ENCODE measurements at regions not wholly inside any gene's neighbourhood (a gene's known extent, or its start where the extent isn't known, plus 50 kb on each side); places are given as distances from the start of the nearest gene placed in this dataset.

GRCh38 chrX:989959-990510 lies 222.4 kb downstream of the CRLF2 start (continued):
- 0 out of 2 replicates have a peak, but pooled peaks have one; percentile 3 for TF ChIP-seq JUND (IDR thresholded peaks at IDR 0.05; ENCODE audit: borderline replicate concordance, low read depth, low read length)
- peak; percentile 59; the same call in 2 of the 3 replicates for TF ChIP-seq JUND (tag; IDR thresholded peaks at IDR 0.05; ENCODE audit: borderline replicate concordance, low read depth, low read length)
- peak; percentile 80 for TF ChIP-seq ZNF444 (CRISPR knock-in tag; IDR thresholded peaks at IDR 0.05)
- no peak for TF ChIP-seq RAD51 (IDR thresholded peaks at IDR 0.05; ENCODE audit: borderline replicate concordance, low read depth)
- peak in 1 of 2 experiments; percentile 79; a peak in 2 of 4 replicates for TF ChIP-seq KDM1A (IDR thresholded peaks at IDR 0.05)
- TF ChIP-seq POU5F1 (IDR thresholded peaks at IDR 0.05; ENCODE audit: borderline replicate concordance, low read depth, low read length, partially characterized antibody): no peak
- peak; percentile 55 for TF ChIP-seq TAF1 (IDR thresholded peaks at IDR 0.05; ENCODE audit: control insufficient read depth, extremely low read depth, insufficient read depth, low read length, severe bottlenecking)
- TF ChIP-seq ESRRA (IDR thresholded peaks at IDR 0.05; ENCODE audit: borderline replicate concordance, low read depth): 0 out of 2 replicates have a peak, but pooled peaks have one; percentile 37
- TF ChIP-seq, protein P1, sequence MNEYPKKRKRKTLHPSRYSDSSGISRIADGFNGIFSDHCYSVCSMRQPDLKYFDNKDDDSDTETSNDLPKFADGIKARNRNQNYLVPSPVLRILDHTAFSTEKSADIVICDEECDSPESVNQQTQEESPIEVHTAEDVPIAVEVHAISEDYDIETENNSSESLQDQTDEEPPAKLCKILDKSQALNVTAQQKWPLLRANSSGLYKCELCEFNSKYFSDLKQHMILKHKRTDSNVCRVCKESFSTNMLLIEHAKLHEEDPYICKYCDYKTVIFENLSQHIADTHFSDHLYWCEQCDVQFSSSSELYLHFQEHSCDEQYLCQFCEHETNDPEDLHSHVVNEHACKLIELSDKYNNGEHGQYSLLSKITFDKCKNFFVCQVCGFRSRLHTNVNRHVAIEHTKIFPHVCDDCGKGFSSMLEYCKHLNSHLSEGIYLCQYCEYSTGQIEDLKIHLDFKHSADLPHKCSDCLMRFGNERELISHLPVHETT (CRISPR knock-in tag; conservative IDR thresholded peaks at IDR 0.05 in 1 of 2, IDR thresholded peaks at IDR 0.05 in 1 of 2): peak in 1 of 2 experiments; percentile 87; a peak in 2 of 4 replicates
- TF ChIP-seq PHF8 (IDR thresholded peaks at IDR 0.05; ENCODE audit: borderline replicate concordance, low read length): peak; percentile 22; the same call in 1 of the 2 replicates
- no peak for TF ChIP-seq RUNX1 (IDR thresholded peaks at IDR 0.05; ENCODE audit: low read depth)
- TF ChIP-seq CTBP1 (IDR thresholded peaks at IDR 0.05; ENCODE audit: borderline replicate concordance): peak; percentile 22; the same call in 1 of the 2 replicates
- TF ChIP-seq ZNF740 (CRISPR knock-in tag; IDR thresholded peaks at IDR 0.05): no peak
- no peak for TF ChIP-seq ZNF740 (tag; IDR thresholded peaks at IDR 0.05)
- peak; percentile 74; the same call in 1 of the 2 replicates for TF ChIP-seq ZNF589 (CRISPR knock-in tag; IDR thresholded peaks at IDR 0.05; ENCODE audit: low read depth)
- no peak for TF ChIP-seq CCNT2 (IDR thresholded peaks at IDR 0.05; ENCODE audit: borderline replicate concordance, extremely low read depth, insufficient read length, low read depth, low read length)
- TF ChIP-seq EP400 (IDR thresholded peaks at IDR 0.05): peak; percentile 80
- peak; percentile 87 for TF ChIP-seq ELF1 (tag; IDR thresholded peaks at IDR 0.05)
- no peak for TF ChIP-seq TCF15 (CRISPR knock-in tag; IDR thresholded peaks at IDR 0.05)
- TF ChIP-seq TBP (optimal IDR thresholded peaks at IDR 0.05; ENCODE audit: low read depth, low read length): peak; percentile 49
- no peak for TF ChIP-seq NR2C2 (CRISPR knock-in tag; IDR thresholded peaks at IDR 0.05)
- TF ChIP-seq NR2C2 (tag; IDR thresholded peaks at IDR 0.05): peak; percentile 89
- no peak for TF ChIP-seq PHF21A (IDR thresholded peaks at IDR 0.05; ENCODE audit: borderline replicate concordance, low read depth)
- peak; percentile 56; the same call in 1 of the 2 replicates for TF ChIP-seq MTA1 (IDR thresholded peaks at IDR 0.05; ENCODE audit: borderline replicate concordance)
- peak; percentile 58 for TF ChIP-seq MBD2 (IDR thresholded peaks at IDR 0.05; ENCODE audit: borderline replicate concordance, low read depth)
- peak; percentile 69 for TF ChIP-seq ETV5 (CRISPR knock-in tag; IDR thresholded peaks at IDR 0.05; ENCODE audit: low read depth)
- peak; percentile 55 for TF ChIP-seq POLR2A (conservative IDR thresholded peaks at IDR 0.05)
